NCI-H1105 (cell line): ENCODE measurements at regions not wholly inside any gene's neighbourhood (a gene's known extent, or its start where the extent isn't known, plus 50 kb on each side); places are given as distances from the start of the nearest gene placed in this dataset.
A peak's percentile ranks its signal among the peaks of the same experiment; 100 is the strongest.

Source experiments
- DNase-seq: peaks from one replicate; lab custom pipeline; 2025; lab: John Stamatoyannopoulos, UW

DNA sequence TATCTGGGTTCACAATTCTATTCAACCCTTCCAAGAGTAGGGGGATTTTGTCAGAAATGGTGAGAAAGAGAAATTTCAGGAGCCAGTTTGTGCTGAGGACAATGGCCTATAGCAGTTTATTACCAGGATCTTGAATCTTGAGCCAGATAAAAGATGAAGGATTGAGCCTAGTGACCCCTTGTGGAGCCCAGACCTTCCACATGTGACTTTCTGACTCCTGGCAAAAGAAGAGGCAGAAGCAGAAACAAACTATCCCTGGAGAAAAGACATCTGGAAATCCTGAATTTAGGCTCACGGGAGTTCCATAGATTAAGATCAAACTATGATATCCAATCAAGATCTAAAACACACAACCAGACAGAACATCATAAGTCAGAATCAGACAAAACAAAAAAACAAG is 60.9 kb upstream of the CHRM2 start:
- DNase-seq, result no peak

DNA sequence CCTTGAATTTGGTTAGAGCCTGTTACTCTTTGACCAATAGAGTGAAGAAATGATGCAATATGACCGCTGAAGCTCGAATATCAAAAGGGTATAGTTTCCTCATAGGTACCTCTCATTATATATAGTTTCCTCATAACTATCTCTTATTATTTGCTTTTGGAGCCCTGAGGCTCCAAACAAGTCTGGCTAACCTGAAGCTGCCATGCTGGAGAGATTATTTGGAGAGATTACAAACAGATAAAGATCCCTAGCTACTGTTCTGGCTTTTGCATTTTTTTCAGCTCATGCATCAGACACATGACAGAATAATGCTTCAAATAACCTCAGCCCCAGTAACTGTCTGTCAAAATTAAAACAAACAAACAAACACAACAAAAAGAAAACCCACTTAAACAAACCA is 65.4 kb upstream of the CHRM2 start:
- no peak for DNase-seq

DNA sequence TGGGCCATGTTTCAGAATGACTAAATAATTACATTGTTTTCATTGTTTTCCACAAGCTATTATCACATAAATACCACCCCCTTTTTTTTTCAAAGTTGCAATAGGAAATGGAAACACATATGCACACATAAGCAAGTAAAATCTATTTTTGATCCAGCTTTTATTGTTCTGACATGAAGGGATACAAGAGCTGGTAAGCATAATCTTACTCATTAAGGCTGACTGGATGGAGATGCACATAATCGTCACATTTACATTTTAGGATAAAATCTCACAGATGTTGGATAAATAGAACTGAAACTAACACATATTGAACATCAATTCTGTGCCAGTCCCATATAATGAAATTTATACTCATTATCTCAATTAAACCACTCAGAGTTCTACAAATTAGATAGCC is 84.5 kb upstream of the CHRM2 start:
- no peak for DNase-seq

DNA sequence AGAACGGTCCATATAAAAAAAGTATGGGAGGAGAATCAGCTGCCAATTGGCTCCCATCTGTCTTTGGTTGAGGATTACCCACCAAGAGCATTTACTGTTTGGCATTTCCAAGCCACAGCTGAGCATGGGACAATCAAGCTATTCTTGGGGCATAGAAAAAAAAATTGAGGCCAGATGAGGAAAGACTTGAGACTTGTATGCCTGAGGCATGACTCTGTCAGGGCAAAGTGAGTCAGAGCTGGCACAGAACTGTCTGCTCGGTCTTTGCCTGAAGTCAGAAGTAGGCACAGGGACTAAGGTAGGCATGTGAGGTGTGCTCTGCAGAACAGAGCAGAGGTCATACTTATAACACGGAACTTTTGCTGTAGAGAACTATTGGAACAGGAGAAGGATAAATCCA is 126.5 kb upstream of the CHRM2 start:
- DNase-seq, result no peak

GRCh38 chr7:136728945-136729344 is 139.5 kb upstream of the CHRM2 start:
- DNase-seq, result no peak

DNA sequence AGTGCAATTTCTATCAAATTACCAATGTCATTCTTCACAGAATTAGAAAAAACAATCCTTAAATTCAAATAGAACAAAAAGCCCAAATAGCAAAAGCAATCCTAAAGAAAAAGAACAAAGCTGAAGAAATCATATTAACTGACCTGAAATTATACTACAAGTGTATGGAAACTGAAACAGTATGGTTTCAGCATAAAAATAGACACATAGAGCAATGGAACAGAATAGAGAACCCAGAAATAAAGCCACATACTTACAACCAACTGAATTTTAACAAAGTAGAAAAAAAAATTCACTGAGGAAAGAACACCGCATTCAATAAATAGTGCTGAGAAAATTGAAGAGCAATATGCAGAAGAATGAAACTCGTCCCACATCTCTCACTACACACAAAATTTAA is 142.0 kb upstream of the CHRM2 start:
- no peak for DNase-seq

- no peak for DNase-seq
Observed at GRCh38 chr7:136717910-136718557, 150.4 kb upstream of the CHRM2 start.

GRCh38 chr7:136714062-136714461 is 154.4 kb upstream of the CHRM2 start:
- no peak for DNase-seq

DNA sequence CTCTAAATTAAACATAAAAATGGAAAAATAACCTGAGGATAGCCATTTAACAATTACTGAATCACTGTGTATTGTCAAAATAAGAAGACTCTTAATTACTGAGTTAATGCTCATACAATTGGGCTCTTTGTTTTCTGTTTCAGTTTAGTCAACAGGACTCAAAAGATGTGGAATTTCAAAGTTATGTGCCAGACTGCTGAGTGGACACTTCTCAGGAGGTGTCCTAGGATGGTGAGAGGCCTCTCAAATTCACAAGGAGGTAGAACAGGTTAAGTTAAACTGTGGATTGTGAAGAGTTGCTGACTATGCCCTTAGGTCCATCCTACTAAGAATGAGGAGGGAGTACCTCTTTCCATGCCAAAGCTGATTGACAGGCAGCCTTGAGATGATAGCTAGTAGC is 157.7 kb upstream of the CHRM2 start:
- no peak for DNase-seq

- DNase-seq, result no peak
Observed at GRCh38 chr7:136709876-136710275, 158.6 kb upstream of the CHRM2 start.

DNA sequence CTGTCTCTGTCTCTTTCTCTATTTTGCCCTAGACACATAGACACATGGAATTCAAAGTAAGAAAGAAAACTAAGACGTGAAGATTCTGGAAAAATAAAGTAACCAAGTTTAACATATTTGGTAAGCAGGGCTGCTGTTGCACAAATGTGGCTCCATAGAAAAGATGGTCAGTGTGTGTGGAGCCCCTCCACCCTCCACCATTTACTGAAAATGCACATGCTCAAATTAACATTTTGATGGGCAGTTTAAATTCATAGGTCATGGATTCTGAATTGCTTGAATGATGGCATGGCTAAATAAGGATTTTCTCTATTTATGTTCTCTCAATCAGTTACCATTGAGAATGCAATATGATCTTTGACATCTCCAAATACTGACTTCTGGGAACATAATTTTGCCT is 165.5 kb upstream of the CHRM2 start:
- no peak for DNase-seq

- DNase-seq, result no peak
Observed at GRCh38 chr7:136698977-136699376, 169.5 kb upstream of the CHRM2 start.

- no peak for DNase-seq
Observed at GRCh38 chr7:136698231-136698630, 170.2 kb upstream of the CHRM2 start.

GRCh38 chr7:136697271-136697670 is 171.2 kb upstream of the CHRM2 start:
- no peak for DNase-seq

DNA sequence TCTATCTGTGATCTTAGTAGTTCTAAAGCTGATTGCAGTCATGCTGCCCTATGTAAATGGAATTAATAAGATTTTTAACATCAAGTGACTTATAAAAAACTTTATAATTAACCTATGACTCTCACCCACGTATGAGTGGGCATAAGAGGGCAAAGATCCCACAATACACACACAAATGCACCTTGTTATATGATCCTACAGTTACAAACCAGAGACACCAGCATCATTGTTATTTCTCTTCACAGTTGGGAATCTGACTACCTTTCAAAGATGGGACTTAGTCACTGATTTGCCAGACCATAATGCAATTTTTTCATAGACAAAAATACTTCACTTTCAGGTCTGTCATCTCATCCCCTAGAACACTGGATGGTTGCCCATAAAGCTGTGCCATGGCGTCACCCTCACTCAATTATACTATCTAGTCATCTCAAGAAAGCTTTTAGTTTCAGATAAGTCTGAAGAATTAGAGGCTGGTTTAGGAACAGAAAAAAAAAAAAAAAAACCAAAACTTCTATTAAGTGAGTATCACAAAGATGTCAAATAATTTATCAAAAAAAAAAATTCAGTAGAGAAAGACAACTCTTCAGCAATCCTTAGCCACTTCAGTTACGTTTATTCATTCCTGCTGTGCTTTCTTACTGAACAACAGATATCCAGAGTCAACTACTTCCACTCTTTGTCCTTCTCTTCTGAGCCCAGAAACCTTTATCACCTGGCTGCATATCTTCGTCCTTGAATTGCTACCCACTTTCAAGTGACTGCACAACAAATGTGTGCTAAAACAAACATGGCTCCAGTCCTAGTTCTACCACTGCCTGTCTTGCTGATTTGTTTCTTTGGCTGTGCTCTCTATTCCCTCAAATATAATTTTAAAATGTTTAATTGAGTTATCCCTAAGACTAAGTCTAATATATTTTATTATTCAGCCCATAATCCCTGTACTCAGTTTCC is 175.0 kb upstream of the CHRM2 start:
- no peak for DNase-seq

DNA sequence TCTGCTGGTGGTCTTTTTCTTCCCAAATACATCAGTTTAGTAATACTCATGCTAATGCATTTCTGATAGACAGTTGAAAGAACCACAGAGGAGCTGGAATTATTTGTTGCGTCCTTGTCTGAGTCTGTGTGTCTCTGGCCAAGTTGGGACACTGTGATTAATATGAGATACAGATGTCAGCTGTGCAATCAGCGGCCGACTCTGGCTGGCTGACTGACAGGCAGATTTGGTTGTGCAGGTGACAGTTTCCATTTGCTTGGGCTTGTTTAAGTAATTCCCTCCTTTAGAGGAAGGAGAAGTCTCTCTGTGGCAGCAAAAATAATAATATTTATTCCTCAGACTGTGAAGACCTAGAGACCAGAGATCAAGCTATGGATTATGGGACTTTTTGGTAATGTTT is 176.2 kb upstream of the CHRM2 start:
- DNase-seq, result no peak

GRCh38 chr7:136688601-136689000 is 179.9 kb upstream of the CHRM2 start:
- no peak for DNase-seq

- peak; percentile 5 for DNase-seq
Observed at GRCh38 chr7:136687693-136688322, 180.6 kb upstream of the CHRM2 start.

- no peak for DNase-seq
Observed at GRCh38 chr7:136685501-136686173, 182.8 kb upstream of the CHRM2 start.

DNA sequence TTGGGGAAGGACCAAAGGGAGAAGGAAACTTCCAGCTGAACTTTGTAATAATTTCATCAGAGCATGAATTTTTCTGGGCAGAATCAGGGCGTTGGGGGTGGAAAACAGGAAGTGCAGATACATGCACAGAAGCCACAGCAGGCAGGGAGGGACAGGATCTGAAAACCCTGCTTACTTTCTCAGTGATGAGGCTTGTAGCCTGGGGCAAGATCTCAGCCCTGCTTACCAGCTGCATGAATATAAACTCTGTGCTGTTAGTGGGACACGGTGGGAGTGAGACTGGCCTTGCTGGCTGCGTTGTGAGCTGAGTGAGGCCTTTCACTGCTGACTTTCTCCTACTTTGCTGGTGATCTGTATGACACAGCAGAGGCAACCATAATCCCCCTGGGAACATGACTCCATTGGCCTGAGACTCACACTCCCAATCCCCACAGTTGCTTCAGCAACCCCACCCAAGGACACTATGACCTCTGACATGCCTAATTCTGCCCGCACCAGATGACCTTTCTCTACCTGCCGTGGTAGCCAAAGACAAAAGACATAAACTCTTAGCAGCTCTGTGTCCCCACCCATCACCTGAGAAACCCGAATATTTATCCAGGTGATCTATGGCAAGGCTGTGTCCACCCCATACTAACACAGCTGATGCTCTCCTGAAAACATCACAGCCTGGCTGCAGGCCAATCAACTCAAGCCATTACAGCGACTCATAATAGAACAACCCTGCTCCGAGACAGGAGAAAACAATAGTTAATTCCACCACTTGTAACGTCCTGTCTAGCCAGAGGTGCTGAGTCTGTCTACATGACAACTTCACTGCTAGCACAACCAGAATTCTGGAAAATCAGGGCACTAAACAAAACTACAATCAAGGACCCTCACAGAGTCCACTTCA is 190.7 kb upstream of the CHRM2 start:
- no peak for DNase-seq

- no peak for DNase-seq
Observed at GRCh38 chr7:136667584-136667983, 200.9 kb upstream of the CHRM2 start.
